Heart left ventricle (tissue), 13 donors: ENCODE measurements at regions not wholly inside any gene's neighbourhood (a gene's known extent, or its start where the extent isn't known, plus 50 kb on each side); places are given as distances from the start of the nearest gene placed in this dataset.
"Not testable (repeated sequence)": the region's sequence is repeated elsewhere in the genome, so short reads cannot be mapped to it uniquely, and the experiment has no call there.

Source experiments
- CTCF ChIP-seq, 12 donors: fragments of 200-600 bp; sonication (generic) in 4 of 12; IDR thresholded peaks; one replicate each; pipeline versions ENCODE4 v1.5.0 to v1.8.0; 2018 to 2022; ENCODE audit warnings: antibody characterized with exemption in 12 of 12, mild to moderate bottlenecking in 5 of 12
- POLR2A ChIP-seq, 2 donors: fragments of 450-650 bp; IDR thresholded peaks; one replicate each; pipeline ENCODE4 v1.6.1; 2017; ENCODE audit warnings: antibody characterized with exemption in 2 of 2, mild to moderate bottlenecking in 2 of 2, moderate library complexity in 2 of 2
- donor health status: ischemic (EF 13 %, LVEDD 7.1; RV severe dilation, severe dysfunction).
- donor health status: DM: no; HTN: yes; CAD: no.
- donor health status: DM: no; HTN: no; CAD: no.
- donor health status: ischemic (EF 25% LVEDD 6.9; RV normal size, moderate dysfunction).
- donor health status: ischemic (EF 25% LVEDD 5.7; RV mildly dilated, moderate dysfunction).
- donor health status: ischemic (EF 35%, LVEDD 5.7; RV mildly dilated, moderate dysfunction).
- donor health status: nonischemic (EF 11% LVEDD 7.7; RV severe dilation, severe dysfunction).
- donor health status: DM: yes; HTN: yes; CAD: no.
- donor health status: PGD.
- donor health status: ischemic (EF 29% LVEDD 5.4; RV normal size, mild dysfunction).
- donor health status: nonischemic (EF 23%, LVEDD 6.1; RV moderate dilation, normal function).

GRCh38 chr13:46467694-46468093, 80.6 kb upstream of the RUBCNL start:
- TF ChIP-seq CTCF, POLR2A (IDR thresholded peaks at IDR 0.05): not testable (repeated sequence)
